AG09309 (cell line): ENCODE measurements at regions not wholly inside any gene's neighbourhood (a gene's known extent, or its start where the extent isn't known, plus 50 kb on each side); places are given as distances from the start of the nearest gene placed in this dataset.
"Not testable (repeated sequence)": the region's sequence is repeated elsewhere in the genome, so short reads cannot be mapped to it uniquely, and the experiment has no call there.

Experiments
- DNase-seq: peaks from one replicate; pipeline ENCODE4 v3.0.0-alpha.2; 2010; ENCODE audit warnings: low read depth
- H3K4me3 ChIP-seq: 2 replicates; pipeline ENCODE4 v1.5.1; 2011; ENCODE audit warnings: mild to moderate bottlenecking, low read depth, low read length, moderate library complexity; ENCODE audit not compliant: control insufficient read depth
- TF ChIP-seq, protein P1 (sequence below): IDR thresholded peaks from 2 replicates; pipeline ENCODE4 v1.5.1; 2011; ENCODE audit warnings: mild to moderate bottlenecking, low read depth, low read length, inconsistent platforms; ENCODE audit not compliant: insufficient read depth, control insufficient read depth; ENCODE audit errors: missing control alignments

DNA sequence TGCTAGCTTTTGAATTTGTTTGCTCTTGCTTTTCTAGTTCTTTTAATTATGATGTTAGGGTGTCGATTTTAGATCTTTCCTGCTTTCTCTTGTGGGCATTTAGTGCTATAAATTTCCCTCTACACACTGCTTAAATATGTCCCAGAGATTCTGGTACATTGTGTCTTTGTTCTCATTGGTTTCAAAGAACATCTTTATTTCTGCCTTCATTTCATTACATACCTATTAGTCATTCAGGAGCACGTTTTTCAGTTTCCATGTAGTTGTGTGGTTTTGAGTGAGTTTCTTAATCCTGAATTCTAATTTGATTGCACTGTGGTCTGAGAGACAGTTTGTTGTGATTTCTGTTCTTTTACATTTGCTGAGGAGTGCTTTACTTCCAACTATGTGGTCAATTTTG, 51.2 kb upstream of the MB21D2 start:
- not testable (repeated sequence) for H3K4me3 ChIP-seq, DNase-seq

DNA sequence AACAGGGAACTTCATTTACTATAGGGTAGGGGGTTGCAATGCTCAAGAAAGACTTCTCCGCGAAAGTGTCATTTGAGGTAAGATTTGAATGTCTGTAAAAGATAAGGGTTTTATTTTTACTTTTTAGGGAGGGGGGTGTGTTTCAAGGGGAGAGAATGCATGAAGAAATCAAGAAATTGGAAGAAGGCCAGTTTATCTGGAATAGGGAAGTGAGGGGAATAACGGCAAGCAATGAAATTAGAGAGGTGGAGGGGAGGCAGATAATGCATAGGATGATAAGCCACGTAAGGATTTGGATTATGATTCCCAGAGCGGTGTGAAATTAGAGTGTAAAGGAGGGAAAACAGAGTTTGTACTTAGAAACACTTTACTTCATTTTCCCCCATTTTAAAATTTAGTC, 63.0 kb upstream of the MB21D2 start:
- no peak overlapping the region for H3K4me3 ChIP-seq
- TF ChIP-seq, protein P1, sequence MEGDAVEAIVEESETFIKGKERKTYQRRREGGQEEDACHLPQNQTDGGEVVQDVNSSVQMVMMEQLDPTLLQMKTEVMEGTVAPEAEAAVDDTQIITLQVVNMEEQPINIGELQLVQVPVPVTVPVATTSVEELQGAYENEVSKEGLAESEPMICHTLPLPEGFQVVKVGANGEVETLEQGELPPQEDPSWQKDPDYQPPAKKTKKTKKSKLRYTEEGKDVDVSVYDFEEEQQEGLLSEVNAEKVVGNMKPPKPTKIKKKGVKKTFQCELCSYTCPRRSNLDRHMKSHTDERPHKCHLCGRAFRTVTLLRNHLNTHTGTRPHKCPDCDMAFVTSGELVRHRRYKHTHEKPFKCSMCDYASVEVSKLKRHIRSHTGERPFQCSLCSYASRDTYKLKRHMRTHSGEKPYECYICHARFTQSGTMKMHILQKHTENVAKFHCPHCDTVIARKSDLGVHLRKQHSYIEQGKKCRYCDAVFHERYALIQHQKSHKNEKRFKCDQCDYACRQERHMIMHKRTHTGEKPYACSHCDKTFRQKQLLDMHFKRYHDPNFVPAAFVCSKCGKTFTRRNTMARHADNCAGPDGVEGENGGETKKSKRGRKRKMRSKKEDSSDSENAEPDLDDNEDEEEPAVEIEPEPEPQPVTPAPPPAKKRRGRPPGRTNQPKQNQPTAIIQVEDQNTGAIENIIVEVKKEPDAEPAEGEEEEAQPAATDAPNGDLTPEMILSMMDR = no peak
- DNase-seq = no peak

DNA sequence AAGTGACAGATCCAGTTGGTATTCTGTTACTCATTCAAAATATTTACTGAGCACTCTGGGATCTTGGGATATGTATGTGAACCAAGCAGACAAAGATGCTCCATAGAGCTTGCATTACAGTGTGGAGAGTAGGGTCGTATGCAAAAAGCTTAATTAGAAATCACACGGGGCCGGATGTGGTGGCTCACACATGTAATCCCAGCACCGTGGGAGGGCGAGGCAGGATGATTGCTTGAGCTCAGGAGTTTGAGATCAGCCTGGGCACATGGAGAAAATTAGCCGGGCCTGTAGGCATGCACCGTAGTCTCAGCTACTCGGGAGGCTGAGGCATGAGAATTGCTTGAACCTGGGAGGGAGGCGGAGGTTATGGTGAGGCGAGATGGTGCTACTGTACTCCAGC, 68.7 kb upstream of the MB21D2 start:
- TF ChIP-seq, protein P1 = no peak
- H3K4me3 ChIP-seq = no peak overlapping the region
- no peak for DNase-seq

GRCh38 chr3:192991356-192991755, 73.7 kb upstream of the MB21D2 start:
- TF ChIP-seq, protein P1 = no peak
- DNase-seq = no peak
- no peak overlapping the region for H3K4me3 ChIP-seq

- TF ChIP-seq, protein P1 = no peak
- DNase-seq = no peak
- no peak overlapping the region for H3K4me3 ChIP-seq
These were observed 74.7 kb upstream of the MB21D2 start for GRCh38 chr3:192992361-192992760.

- TF ChIP-seq, protein P1 = no peak
- H3K4me3 ChIP-seq = no peak overlapping the region
- DNase-seq = no peak
These were observed 75.8 kb upstream of the MB21D2 start for GRCh38 chr3:192993411-192993810.

DNA sequence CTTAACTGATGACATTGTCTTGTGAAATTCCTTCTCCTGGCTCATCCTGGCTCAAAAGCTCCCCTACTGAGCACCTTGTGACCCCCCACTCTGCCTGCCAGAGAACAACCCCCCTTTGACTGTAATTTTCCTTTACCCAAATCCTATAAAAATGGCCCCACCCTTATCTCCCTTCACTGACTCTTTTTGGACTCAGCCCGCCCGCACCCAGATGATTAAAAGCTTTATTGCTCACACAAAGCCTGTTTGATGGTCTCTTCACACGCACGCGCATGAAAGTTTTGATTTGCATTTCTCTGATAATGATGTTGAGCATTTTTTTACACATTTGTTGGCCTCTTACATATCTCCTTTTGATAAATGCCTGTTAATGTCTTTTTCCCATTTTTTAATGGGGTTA, 83.5 kb upstream of the MB21D2 start:
- not testable (repeated sequence) for H3K4me3 ChIP-seq, DNase-seq

DNA sequence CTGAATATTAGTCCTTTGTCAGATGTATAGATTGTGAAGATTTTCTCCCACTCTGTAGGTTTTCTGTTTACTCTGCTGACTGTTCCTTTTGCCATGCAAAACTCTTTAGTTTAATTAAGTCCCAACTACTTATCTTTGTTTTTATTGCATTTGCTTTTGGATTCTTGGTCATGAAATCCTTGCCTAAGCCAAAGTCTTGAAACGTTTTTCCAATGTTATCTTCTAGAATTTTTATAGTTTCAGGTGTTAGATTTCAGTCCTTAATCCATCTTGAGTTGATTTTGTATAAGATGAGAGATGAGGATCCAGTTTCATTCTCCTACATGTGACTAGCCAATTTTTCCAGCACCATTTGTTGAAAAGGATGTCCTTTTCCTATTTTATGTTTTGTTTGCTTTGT, 86.0 kb upstream of the MB21D2 start:
- DNase-seq, H3K4me3 ChIP-seq: not testable (repeated sequence)
